IMR-90 (cell line): ENCODE measurements at regions not wholly inside any gene's neighbourhood (a gene's known extent, or its start where the extent isn't known, plus 50 kb on each side); places are given as distances from the start of the nearest gene placed in this dataset.

ENCODE experiments used
- ATAC-seq: fragments of 200-7000 bp; cut with Tn5 transposase; 2 replicates; pipeline ENCODE4 v1.9.1; 2020; ENCODE audit warnings: low read depth, mild to moderate bottlenecking, moderate library complexity
- BruUV-seq: library from RNA; stranded (reverse); fragments of 400-500 nt; replicated peaks from 2 replicates; lab custom pipeline; 2021; lab: Mats Ljungman, UMichigan
- CTCF ChIA-PET: fragments of 300-600 bp; formaldehyde crosslinking; extraction: SDS; loops from one replicate; lab custom pipeline; 2021; ENCODE audit warnings: antibody characterized with exemption; lab: Yijun Ruan, JAX
- POLR2A ChIA-PET: fragments of 300-600 bp; sonication (Branson Sonifier 250); formaldehyde crosslinking; loops from one replicate; lab custom pipeline; 2022; ENCODE audit warnings: antibody characterized with exemption; ENCODE audit not compliant: unreplicated experiment; lab: Charles Lee
- DNase-seq: peaks from one replicate; pipeline ENCODE4 v3.0.0; 2013
- H2AFZ ChIP-seq: replicated peaks from 2 replicates; pipeline ENCODE3; 2013; ENCODE audit warnings: low read length, mild to moderate bottlenecking; ENCODE audit not compliant: poor library complexity
- H2AK5ac ChIP-seq: 2 replicates; pipeline ENCODE4 v1.6.1; 2013; ENCODE audit warnings: low read depth, low read length, inconsistent platforms
- H2AK9ac ChIP-seq: replicated peaks from 2 replicates; pipeline ENCODE3; 2013; ENCODE audit warnings: mild to moderate bottlenecking, low read depth, low read length, moderate library complexity; ENCODE audit not compliant: poor library complexity
- H2BK120ac ChIP-seq: 2 replicates; pipeline ENCODE4 v1.6.1; 2013; ENCODE audit warnings: low read depth, low read length, inconsistent platforms
- H2BK15ac ChIP-seq: 3 replicates; pipeline ENCODE4 v1.6.1; 2013; ENCODE audit warnings: low read depth, low read length, inconsistent platforms
- H2BK20ac ChIP-seq: 2 replicates; pipeline ENCODE4 v1.6.1; 2013; ENCODE audit warnings: low read depth, mild to moderate bottlenecking, inconsistent platforms, low read length, moderate library complexity
- H2BK5ac ChIP-seq: 2 replicates; pipeline ENCODE4 v1.6.1; 2013; ENCODE audit warnings: mild to moderate bottlenecking, low read depth, low read length, inconsistent platforms; ENCODE audit not compliant: poor library complexity, severe bottlenecking
- H3K14ac ChIP-seq: replicated peaks from 2 replicates; pipeline ENCODE4 v1.6.1; 2013; ENCODE audit warnings: low read depth, low read length, inconsistent platforms
- H3K18ac ChIP-seq: 2 replicates; pipeline ENCODE4 v1.6.1; 2013; ENCODE audit warnings: low read depth, low read length, control low read depth
- H3K23ac ChIP-seq: 2 replicates; pipeline ENCODE4 v1.6.1; 2013; ENCODE audit warnings: low read depth, low read length, inconsistent platforms
- H3K27ac ChIP-seq: 2 replicates; pipeline ENCODE4 v1.5.1; 2013; ENCODE audit warnings: mild to moderate bottlenecking, control low read depth, low read length; ENCODE audit not compliant: insufficient read depth
- H3K27me3 ChIP-seq: 2 replicates; pipeline ENCODE4 v1.6.1; 2013; ENCODE audit warnings: low read length; ENCODE audit not compliant: control insufficient read depth, insufficient read depth
- H3K36me3 ChIP-seq: 2 replicates; pipeline ENCODE4 v1.6.1; 2013; ENCODE audit warnings: low read length, mixed read lengths; ENCODE audit not compliant: control insufficient read depth, insufficient read depth
- H3K4ac ChIP-seq: 2 replicates; pipeline ENCODE4 v1.6.1; 2013; ENCODE audit warnings: low read depth, low read length, inconsistent platforms
- H3K4me1 ChIP-seq: 2 replicates; pipeline ENCODE4 v1.6.1; 2013; ENCODE audit warnings: low read length, mixed read lengths; ENCODE audit not compliant: control insufficient read depth, insufficient read depth
- H3K4me2 ChIP-seq: 2 replicates; pipeline ENCODE4 v1.6.1; 2013; ENCODE audit warnings: low read depth, mild to moderate bottlenecking, control low read depth, low read length, moderate library complexity
- H3K4me3 ChIP-seq: 2 replicates; pipeline ENCODE4 v1.5.1; 2013; ENCODE audit warnings: low read depth, mild to moderate bottlenecking, control low read depth, low read length, moderate library complexity; ENCODE audit not compliant: insufficient read depth
- H3K56ac ChIP-seq: 2 replicates; pipeline ENCODE4 v1.6.1; 2013; ENCODE audit warnings: low read length, inconsistent platforms; ENCODE audit not compliant: insufficient read depth; ENCODE audit errors: extremely low read depth
- H3K79me1 ChIP-seq, 2 experiments: 2 replicates each; pipeline ENCODE4 v1.6.1; 2013; ENCODE audit warnings: low read length in 2 of 2, inconsistent platforms in 1 of 2, low read depth in 1 of 2
- H3K9ac ChIP-seq: 2 replicates; pipeline ENCODE4 v1.6.1; 2013; ENCODE audit warnings: low read depth, low read length, control low read depth
- H3K9me1 ChIP-seq: 2 replicates; pipeline ENCODE4 v1.6.1; 2013; ENCODE audit warnings: low read length, inconsistent platforms; ENCODE audit not compliant: insufficient read depth
- H3K9me3 ChIP-seq: 2 replicates; pipeline ENCODE4 v1.6.1; 2013; ENCODE audit warnings: low read length; ENCODE audit not compliant: control insufficient read depth, insufficient read depth
- H4K20me1 ChIP-seq: 2 replicates; pipeline ENCODE4 v1.6.1; 2013; ENCODE audit warnings: low read length, inconsistent platforms; ENCODE audit not compliant: insufficient read depth
- H4K5ac ChIP-seq: 2 replicates; pipeline ENCODE4 v1.6.1; 2013; ENCODE audit warnings: mild to moderate bottlenecking, low read depth, low read length, control low read depth
- H4K8ac ChIP-seq, 2 experiments: 2 replicates each; pipeline ENCODE4 v1.6.1; 2013; ENCODE audit warnings: low read depth in 2 of 2, low read length in 2 of 2, control low read depth in 1 of 2, inconsistent platforms in 1 of 2
- H4K91ac ChIP-seq: 2 replicates; pipeline ENCODE4 v1.6.1; 2013; ENCODE audit warnings: low read depth, low read length, inconsistent platforms; ENCODE audit not compliant: insufficient read depth
- BHLHE40 ChIP-seq: fragments of 150-350 bp; IDR thresholded peaks from 2 replicates; pipeline ENCODE4 v1.6.1; 2016; ENCODE audit warnings: mild to moderate bottlenecking, low read depth, low read length
- CEBPB ChIP-seq: IDR thresholded peaks from 2 replicates; pipeline ENCODE4 v1.6.1; 2012; ENCODE audit warnings: low read depth, low read length, improper control_type of control experiment
- CHD1 ChIP-seq: IDR thresholded peaks from 2 replicates; pipeline ENCODE4 v1.6.1; 2012; ENCODE audit warnings: low read depth, low read length, improper control_type of control experiment
- ELK1 ChIP-seq: fragments of 150-350 bp; IDR thresholded peaks from 2 replicates; pipeline ENCODE4 v1.6.1; 2016; ENCODE audit warnings: low read depth, mild to moderate bottlenecking, low read length, moderate library complexity, borderline replicate concordance
- FOS ChIP-seq: fragments of 150-350 bp; IDR thresholded peaks from 2 replicates; pipeline ENCODE4 v1.6.1; 2016; ENCODE audit warnings: low read depth, low read length
- MAFK ChIP-seq: IDR thresholded peaks from 2 replicates; pipeline ENCODE4 v1.6.1; 2012; ENCODE audit warnings: low read depth, low read length, improper control_type of control experiment
- MAZ ChIP-seq: IDR thresholded peaks from 2 replicates; pipeline ENCODE4 v1.6.1; 2012; ENCODE audit warnings: low read depth, mild to moderate bottlenecking, low read length, improper control_type of control experiment, moderate library complexity, borderline replicate concordance
- MXI1 ChIP-seq: IDR thresholded peaks from 2 replicates; pipeline ENCODE4 v1.6.1; 2012; ENCODE audit warnings: low read depth, mild to moderate bottlenecking, low read length, moderate library complexity, borderline replicate concordance
- NFE2L2 ChIP-seq: fragments of 150-350 bp; IDR thresholded peaks from 2 replicates; pipeline ENCODE4 v1.6.1; 2016; ENCODE audit warnings: low read depth, mild to moderate bottlenecking, low read length
- POLR2A ChIP-seq: IDR thresholded peaks from 2 replicates; pipeline ENCODE4 v1.6.1; 2012; ENCODE audit warnings: mild to moderate bottlenecking, low read depth, low read length
- RAD21 ChIP-seq: IDR thresholded peaks from 2 replicates; pipeline ENCODE4 v1.6.1; 2012; ENCODE audit warnings: low read length, improper control_type of control experiment
- RCOR1 ChIP-seq: IDR thresholded peaks from 2 replicates; pipeline ENCODE4 v1.6.1; 2012; ENCODE audit warnings: mild to moderate bottlenecking, low read length, improper control_type of control experiment; ENCODE audit not compliant: insufficient replicate concordance
- RFX5 ChIP-seq: IDR thresholded peaks from 2 replicates; pipeline ENCODE4 v1.8.0; 2012; ENCODE audit warnings: low read depth, mild to moderate bottlenecking, low read length, moderate library complexity
- SMC3 ChIP-seq: fragments of 150-350 bp; IDR thresholded peaks from 2 replicates; pipeline ENCODE4 v1.6.1; 2016; ENCODE audit warnings: low read depth, mild to moderate bottlenecking, antibody characterized with exemption, low read length, moderate library complexity
- USF2 ChIP-seq: fragments of 150-350 bp; IDR thresholded peaks from 2 replicates; pipeline ENCODE4 v1.6.1; 2017; ENCODE audit warnings: mild to moderate bottlenecking, antibody characterized with exemption, low read length, low read depth
- dilution Hi-C: fragments of 300-500 bp; cut with HindIII; formaldehyde crosslinking; loops from one replicate; pipeline ENCODE4 v1.14.3; 2018; ENCODE audit warnings: low sequenced_read_pairs; ENCODE audit not compliant: unreplicated experiment
- in situ Hi-C: fragments of 300-500 bp; cut with MboI; formaldehyde crosslinking; loops from 3 replicates; pipeline ENCODE4 v1.14.3; 2019; ENCODE audit warnings: low sequenced_read_pairs, inconsistent platforms, mixed read lengths
- intact Hi-C: fragments of 100-400 bp; cut with micrococcal nuclease; formaldehyde crosslinking; loops from 2 replicates; pipeline ENCODE4 v1.10.0; 2022
- TF ChIP-seq, protein P1 (sequence below): conservative IDR thresholded peaks from 2 replicates; pipeline ENCODE4 v1.5.1; 2012; ENCODE audit warnings: mild to moderate bottlenecking, low read depth, low read length, improper control_type of control experiment

DNA sequence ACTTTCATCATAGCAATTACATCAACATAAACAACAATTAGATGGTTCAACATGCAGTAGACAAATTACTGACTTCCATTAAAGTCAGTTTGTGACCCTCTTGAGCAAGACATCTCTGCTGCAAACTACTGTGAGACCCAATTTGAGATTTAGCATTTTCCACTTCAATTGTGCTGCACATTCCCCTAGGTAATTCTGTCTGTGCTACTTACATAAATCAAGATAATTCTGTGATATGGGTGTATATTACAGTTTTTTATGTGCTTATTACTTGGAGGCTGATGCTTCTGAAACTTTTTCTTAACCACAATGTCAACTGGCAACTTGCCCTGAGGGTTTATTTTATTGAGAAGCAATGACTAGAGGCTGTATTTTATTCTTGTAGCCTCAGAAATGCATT lies 1714.4 kb downstream of the OLFM4 start:
- ATAC-seq (no peak), DNase-seq (no peak)
- Histone ChIP-seq H3K27ac (no peak overlapping the region), H4K91ac (no peak overlapping the region), H3K9ac (no peak overlapping the region), H2AK5ac (no peak overlapping the region), H2AFZ (no peak overlapping the region), H3K23ac (no peak overlapping the region), H3K27me3 (no peaks in the 10 kb centered on the region), H2BK5ac (no peak overlapping the region), H3K36me3 (no peaks in the 10 kb centered on the region), H3K9me1 (no peaks in the 10 kb centered on the region), H3K14ac (no peak overlapping the region), H2BK120ac (no peak overlapping the region), H3K4me3 (no peak overlapping the region), H3K18ac (no peak overlapping the region), H4K8ac (no peak overlapping the region), H3K4me2 (no peak overlapping the region), H4K20me1 (no peaks in the 10 kb centered on the region), H3K9me3 (no peaks in the 10 kb centered on the region; the same call in 1 of the 2 replicates), H2BK20ac (no peak overlapping the region), H3K79me1 (no peaks in the 10 kb centered on the region), H4K5ac (no peak overlapping the region), H3K4me1 (no peaks in the 10 kb centered on the region), H3K4ac (no peak overlapping the region), H2BK15ac (no peak overlapping the region), H3K56ac (no peak overlapping the region), H2AK9ac (no peak overlapping the region)
- ChIA-PET CTCF (no interaction called here), POLR2A (no interaction called here)
- BruUV-seq: no TSS peak
- intact Hi-C loops: no loop called here
- TF ChIP-seq, protein P1, sequence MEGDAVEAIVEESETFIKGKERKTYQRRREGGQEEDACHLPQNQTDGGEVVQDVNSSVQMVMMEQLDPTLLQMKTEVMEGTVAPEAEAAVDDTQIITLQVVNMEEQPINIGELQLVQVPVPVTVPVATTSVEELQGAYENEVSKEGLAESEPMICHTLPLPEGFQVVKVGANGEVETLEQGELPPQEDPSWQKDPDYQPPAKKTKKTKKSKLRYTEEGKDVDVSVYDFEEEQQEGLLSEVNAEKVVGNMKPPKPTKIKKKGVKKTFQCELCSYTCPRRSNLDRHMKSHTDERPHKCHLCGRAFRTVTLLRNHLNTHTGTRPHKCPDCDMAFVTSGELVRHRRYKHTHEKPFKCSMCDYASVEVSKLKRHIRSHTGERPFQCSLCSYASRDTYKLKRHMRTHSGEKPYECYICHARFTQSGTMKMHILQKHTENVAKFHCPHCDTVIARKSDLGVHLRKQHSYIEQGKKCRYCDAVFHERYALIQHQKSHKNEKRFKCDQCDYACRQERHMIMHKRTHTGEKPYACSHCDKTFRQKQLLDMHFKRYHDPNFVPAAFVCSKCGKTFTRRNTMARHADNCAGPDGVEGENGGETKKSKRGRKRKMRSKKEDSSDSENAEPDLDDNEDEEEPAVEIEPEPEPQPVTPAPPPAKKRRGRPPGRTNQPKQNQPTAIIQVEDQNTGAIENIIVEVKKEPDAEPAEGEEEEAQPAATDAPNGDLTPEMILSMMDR: no peak
- TF ChIP-seq CEBPB (no peak), MAZ (no peak), CHD1 (no peak), ELK1 (no peak), SMC3 (no peak), RAD21 (no peak), NFE2L2 (no peak), MAFK (no peak), POLR2A (no peak), BHLHE40 (no peak), FOS (no peak), MXI1 (no peak), RCOR1 (no peak), RFX5 (no peak), USF2 (no peak)
- dilution Hi-C loops: no loop called here
- in situ Hi-C loops: no loop called here
